Subcutaneous abdominal adipose tissue (tissue), 5 donors: ENCODE measurements at regions not wholly inside any gene's neighbourhood (a gene's known extent, or its start where the extent isn't known, plus 50 kb on each side); places are given as distances from the start of the nearest gene placed in this dataset.

Experiments
- H3K27ac ChIP-seq: one replicate; pipeline ENCODE4 v1.7.0; 2013; ENCODE audit warnings: low read depth, mild to moderate bottlenecking, inconsistent platforms, low read length, moderate library complexity
- H3K27me3 ChIP-seq, 5 donors: one replicate each; pipeline ENCODE4 v1.7.0; 2013; ENCODE audit warnings: low read length in 5 of 5, inconsistent platforms in 1 of 5; ENCODE audit not compliant: control insufficient read depth in 5 of 5, insufficient read depth in 4 of 5
- H3K36me3 ChIP-seq, 5 donors: one replicate each; pipeline ENCODE4 v1.7.0; 2013; ENCODE audit warnings: low read length in 5 of 5; ENCODE audit not compliant: control insufficient read depth in 5 of 5, insufficient read depth in 5 of 5
- H3K4me1 ChIP-seq, 5 donors: one replicate each; pipeline ENCODE4 v1.7.0; 2013; ENCODE audit warnings: low read length in 5 of 5, mild to moderate bottlenecking in 3 of 5, moderate library complexity in 1 of 5; ENCODE audit not compliant: control insufficient read depth in 5 of 5, insufficient read depth in 5 of 5
- H3K4me3 ChIP-seq, 5 donors: one replicate each; pipeline ENCODE4 v1.7.0; 2013; ENCODE audit warnings: low read length in 5 of 5, low read depth in 1 of 5
- H3K9ac ChIP-seq, 5 donors: one replicate each; pipeline ENCODE4 v1.7.0; 2013; ENCODE audit warnings: low read length in 5 of 5, mild to moderate bottlenecking in 4 of 5, moderate library complexity in 3 of 5
- H3K9me3 ChIP-seq, 5 donors: one replicate each; pipeline ENCODE4 v1.7.0; 2013; ENCODE audit warnings: low read length in 5 of 5; ENCODE audit not compliant: control insufficient read depth in 5 of 5
- donor health status: healthy.
- donor health status: healthy.
- donor health status: healthy.
- donor health status: healthy.
- donor health status: healthy.

DNA sequence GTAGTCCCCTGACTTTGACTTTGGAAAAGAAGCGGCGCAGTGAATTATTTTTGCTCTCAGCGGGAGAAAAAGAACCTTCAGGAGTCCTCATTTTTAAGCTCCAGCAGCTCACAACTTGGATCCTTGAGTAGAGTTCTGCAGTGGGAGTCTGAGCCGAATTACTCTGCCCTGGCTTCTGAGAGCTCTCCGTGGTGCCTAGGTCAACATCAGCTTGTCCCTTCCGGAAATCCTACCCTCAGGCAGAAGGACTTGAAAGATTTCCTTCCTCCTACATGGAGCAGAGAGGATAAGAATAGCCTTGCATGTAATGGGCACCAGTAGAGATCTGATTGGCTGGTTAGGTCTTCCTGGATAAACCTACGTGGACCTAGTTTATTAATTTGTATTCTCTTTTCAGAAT is 549.7 kb upstream of the TENM3 start:
- Histone ChIP-seq H3K27ac (no peak overlapping the region), H3K27me3 (no peaks in the 10 kb centered on the region), H3K36me3 (no peaks in the 10 kb centered on the region), H3K9ac (no peak overlapping the region), H3K9me3 (no peaks in the 10 kb centered on the region), H3K4me3 (no peak overlapping the region), H3K4me1 (no peaks in the 10 kb centered on the region)

DNA sequence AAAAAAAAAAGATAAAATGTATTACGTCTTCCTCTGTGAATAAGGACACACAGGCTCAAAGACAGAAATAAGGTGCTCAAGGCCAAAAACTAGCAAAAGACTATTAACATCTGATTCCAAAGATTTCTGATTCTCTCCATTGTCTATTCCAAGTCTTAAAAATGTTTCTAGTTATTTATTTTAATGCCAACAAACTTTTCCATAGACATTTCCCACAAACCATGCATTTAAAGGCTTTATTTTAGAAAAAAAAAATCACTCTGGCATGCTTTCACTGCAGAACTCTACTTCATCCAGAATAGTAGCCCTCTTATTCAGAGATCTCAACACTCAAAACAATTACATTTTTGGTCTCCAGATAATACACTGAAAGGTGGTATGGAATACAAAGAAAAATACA is 545.0 kb upstream of the TENM3 start:
- H3K27me3 ChIP-seq, result no peaks in the 10 kb centered on the region
- no peak overlapping the region for H3K4me3 ChIP-seq
- no peaks in the 10 kb centered on the region for H3K9me3 ChIP-seq
- H3K4me1 ChIP-seq, result no peaks in the 10 kb centered on the region
- H3K27ac ChIP-seq, result no peak overlapping the region
- no peaks in the 10 kb centered on the region for H3K36me3 ChIP-seq
- no peak overlapping the region for H3K9ac ChIP-seq

DNA sequence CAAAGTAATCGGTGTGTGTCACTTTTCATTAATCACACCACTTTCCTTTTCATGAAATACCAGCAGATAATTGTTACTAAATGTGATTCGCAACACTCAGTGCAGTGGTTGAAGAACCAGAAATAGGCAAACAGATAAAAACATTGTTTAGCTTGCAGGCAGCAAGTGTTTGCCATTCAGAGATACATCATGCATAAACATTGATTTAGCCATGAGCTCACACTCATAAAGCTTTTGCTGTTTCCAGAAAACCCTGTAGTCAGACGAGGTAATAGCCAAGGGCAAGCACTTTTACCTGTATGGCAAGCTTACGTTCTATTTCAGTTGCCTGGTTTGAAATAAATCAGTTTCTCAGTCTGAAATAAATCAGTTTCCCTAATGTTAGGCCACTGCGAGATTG is 542.0 kb upstream of the TENM3 start:
- Histone ChIP-seq H3K36me3 (no peaks in the 10 kb centered on the region), H3K27ac (no peak overlapping the region), H3K4me1 (no peaks in the 10 kb centered on the region), H3K4me3 (no peak overlapping the region), H3K9me3 (no peaks in the 10 kb centered on the region), H3K9ac (no peak overlapping the region), H3K27me3 (no peaks in the 10 kb centered on the region)

DNA sequence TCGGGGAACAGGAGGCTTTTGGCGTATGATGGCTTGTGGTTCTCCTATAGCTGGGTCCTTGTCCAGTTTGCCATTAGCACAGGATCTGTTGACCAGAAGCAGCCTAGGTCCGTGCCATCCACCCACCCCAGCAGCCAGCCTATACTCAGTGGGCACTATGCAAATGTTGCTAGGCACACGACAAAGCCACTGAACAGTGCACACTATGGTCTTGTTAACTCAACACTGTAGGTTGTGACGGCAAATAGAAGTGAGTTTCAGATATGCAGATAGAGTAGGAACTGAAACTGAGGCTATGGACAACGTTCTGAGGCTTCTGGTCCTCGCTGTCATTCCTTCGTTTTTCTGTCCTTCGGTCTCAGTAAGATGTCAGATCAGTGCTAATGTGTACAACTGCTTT is 541.3 kb upstream of the TENM3 start:
- H3K36me3 ChIP-seq, result no peaks in the 10 kb centered on the region
- no peak overlapping the region for H3K9ac ChIP-seq
- no peaks in the 10 kb centered on the region for H3K9me3 ChIP-seq
- H3K27ac ChIP-seq, result no peak overlapping the region
- H3K4me1 ChIP-seq, result no peaks in the 10 kb centered on the region
- no peaks in the 10 kb centered on the region for H3K27me3 ChIP-seq
- no peak overlapping the region for H3K4me3 ChIP-seq

DNA sequence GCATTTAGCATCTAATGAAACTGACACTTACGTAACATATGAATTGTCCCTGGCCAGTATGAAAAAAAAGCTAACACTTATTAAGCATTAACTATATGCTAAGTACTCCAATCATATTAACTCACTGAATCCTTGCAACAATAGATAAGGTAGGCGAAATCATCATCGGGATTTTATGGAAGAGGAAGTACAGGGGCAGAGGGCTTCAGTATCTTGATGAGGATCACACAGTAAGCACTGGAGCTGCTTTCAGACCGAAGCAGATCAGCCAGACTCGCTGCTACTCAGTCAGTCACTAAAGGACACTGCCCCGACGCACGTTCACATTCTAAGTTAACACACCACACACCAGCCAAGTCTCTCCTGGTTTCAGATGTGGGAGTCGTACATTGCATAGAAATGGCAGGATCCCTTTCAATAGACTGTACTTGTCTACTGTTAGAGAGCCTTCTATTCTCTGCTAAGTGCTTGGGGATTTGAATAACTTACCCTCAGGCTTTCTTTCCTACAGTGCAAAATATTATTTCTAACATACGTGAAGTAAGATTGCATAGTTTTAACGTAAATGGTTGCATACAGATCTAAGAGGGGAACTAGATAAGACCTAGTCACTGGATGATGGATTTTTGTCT is 540.2 kb upstream of the TENM3 start:
- Histone ChIP-seq H3K9ac (no peak overlapping the region), H3K4me3 (no peak overlapping the region), H3K36me3 (no peaks in the 10 kb centered on the region)

DNA sequence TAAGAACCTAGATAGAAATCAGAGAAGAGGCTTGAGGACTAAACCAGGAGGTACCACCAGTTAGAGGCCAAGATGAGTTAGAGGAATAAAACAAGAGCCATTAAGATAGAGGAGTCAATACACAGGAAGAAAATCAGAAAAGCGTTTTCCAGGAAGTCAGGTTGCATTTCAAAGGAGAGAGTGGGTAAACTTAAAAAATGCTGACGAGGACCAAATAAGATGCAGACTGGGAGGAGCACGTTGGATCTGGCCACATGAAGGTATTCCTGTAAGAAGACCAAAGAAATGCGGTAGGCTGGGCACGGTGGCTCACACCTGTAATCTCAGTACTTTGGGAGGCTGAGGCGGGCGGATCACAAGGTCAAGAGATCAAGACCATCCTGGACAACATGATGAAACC is 533.1 kb upstream of the TENM3 start:
- H3K27ac ChIP-seq, result no peak overlapping the region
- H3K36me3 ChIP-seq, result no peaks in the 10 kb centered on the region
- peaks cover 0 to 3% (median 0%) of the 10 kb centered on the region in 5 donors for H3K9me3 ChIP-seq
- H3K4me1 ChIP-seq, result no peaks in the 10 kb centered on the region
- no peak overlapping the region for H3K4me3 ChIP-seq
- no peaks in the 10 kb centered on the region for H3K27me3 ChIP-seq
- H3K9ac ChIP-seq, result no peak overlapping the region

More for the DNA sequence above, 540.2 kb upstream of the TENM3 start:
- Histone ChIP-seq H3K27me3 (no peaks in the 10 kb centered on the region), H3K9me3 (no peaks in the 10 kb centered on the region), H3K4me1 (no peaks in the 10 kb centered on the region), H3K27ac (no peak overlapping the region)

DNA sequence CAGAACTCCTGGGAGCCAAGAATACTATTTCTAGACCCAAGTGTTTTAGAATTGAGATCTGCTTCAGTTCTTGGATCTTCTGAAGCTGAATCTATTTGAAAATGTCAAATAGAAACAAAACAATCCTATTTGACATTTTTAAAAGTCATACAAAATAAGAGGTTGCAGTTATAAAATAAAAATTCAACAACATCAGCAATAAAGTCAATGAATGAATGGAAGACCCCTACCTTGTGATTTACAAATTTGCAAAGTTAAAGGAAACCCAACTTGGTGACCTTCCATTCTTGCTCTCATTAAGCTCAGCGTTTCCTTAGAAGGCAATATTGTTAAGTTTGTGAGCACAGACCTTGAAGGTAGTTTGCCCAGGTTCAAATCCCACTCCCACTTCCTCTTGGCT is 531.8 kb upstream of the TENM3 start:
- Histone ChIP-seq H3K4me3 (no peak overlapping the region), H3K27me3 (no peaks in the 10 kb centered on the region), H3K9ac (no peak overlapping the region), H3K27ac (no peak overlapping the region), H3K36me3 (no peaks in the 10 kb centered on the region), H3K4me1 (no peaks in the 10 kb centered on the region), H3K9me3 (peaks cover 0 to 3% (median 0%) of the 10 kb centered on the region in 5 donors)

DNA sequence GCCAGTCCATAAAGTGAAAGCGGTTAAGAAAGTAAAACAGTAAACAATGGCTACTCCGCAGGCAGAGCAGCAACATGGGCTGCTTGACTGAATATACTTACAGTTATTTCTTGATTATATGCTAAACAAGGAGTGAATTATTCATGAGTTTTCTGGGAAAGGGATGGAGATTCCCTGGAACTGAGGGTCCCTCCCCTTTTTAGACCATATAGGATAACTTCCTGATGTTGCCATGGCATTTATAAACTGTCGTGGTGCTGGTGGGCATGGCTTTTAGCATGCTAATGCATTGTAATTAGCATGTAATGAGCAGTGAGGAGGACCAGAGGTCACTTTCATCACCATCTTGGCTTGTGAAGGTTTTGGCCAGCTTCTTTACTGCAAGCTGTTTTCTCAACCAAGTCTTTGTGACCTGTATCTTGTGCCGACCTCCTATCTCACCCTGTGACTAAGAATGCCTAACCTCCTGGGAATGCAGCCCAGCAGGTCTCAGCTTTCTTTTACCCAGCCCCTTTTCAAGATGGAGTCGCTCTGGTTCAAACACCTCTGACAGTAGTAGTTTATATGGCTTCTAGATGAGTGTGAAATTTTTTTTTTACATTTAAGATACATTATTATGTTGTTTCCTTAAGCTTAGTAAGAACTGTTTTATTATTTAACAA is 514.8 kb upstream of the TENM3 start:
- H3K4me3 ChIP-seq, result no peak overlapping the region
- no peaks in the 10 kb centered on the region for H3K4me1 ChIP-seq
- no peaks in the 10 kb centered on the region for H3K36me3 ChIP-seq
- H3K9me3 ChIP-seq, result peaks cover 0 to 7% (median 1%) of the 10 kb centered on the region in 5 donors
- H3K9ac ChIP-seq, result no peak overlapping the region
- H3K27me3 ChIP-seq, result no peaks in the 10 kb centered on the region
- no peak overlapping the region for H3K27ac ChIP-seq

DNA sequence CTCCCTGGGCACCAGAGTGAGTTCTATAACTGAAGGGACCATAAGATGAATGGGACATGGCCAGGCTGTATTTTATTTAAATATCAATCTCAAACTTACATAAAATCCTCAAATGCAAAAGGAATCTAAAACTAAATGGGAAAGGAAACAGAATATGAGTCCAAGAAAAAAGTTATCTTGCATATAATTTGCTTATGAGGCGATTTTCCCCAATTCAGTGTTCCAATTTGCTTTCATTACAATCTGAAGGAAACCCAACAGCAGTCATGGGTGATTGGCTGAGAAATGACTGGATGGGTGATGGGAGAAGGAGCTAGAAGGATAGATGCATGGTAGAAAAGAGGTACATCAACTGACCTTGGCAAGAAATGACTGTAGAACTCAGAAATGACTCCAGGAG is 511.3 kb upstream of the TENM3 start:
- no peaks in the 10 kb centered on the region for H3K27me3 ChIP-seq
- H3K36me3 ChIP-seq, result no peaks in the 10 kb centered on the region
- H3K4me1 ChIP-seq, result no peaks in the 10 kb centered on the region
- H3K9me3 ChIP-seq, result peaks cover 0 to 2% (median 0%) of the 10 kb centered on the region in 5 donors
- no peak overlapping the region for H3K27ac ChIP-seq
- no peak overlapping the region for H3K4me3 ChIP-seq
- no peak overlapping the region for H3K9ac ChIP-seq

DNA sequence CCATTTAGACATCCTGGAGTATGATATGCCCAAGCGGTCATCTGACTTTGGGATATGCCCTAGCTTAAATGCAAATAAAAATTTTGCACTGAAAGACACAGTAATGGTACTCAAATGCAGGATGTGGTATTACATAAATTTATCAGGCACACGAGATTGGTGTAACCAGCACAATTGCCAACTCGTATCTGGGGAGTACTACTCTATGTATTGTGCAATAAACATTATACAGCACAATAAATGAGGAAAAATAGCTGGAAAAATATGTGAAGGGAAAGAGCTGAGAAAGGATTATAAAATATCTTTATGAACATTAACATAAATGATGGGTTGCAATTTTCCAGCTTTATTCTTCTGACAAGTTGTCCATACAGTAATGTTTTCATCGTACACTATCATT is 505.5 kb upstream of the TENM3 start:
- Histone ChIP-seq H3K4me3 (no peak overlapping the region), H3K36me3 (no peaks in the 10 kb centered on the region), H3K4me1 (no peaks in the 10 kb centered on the region), H3K9ac (no peak overlapping the region), H3K27me3 (no peaks in the 10 kb centered on the region), H3K27ac (no peak overlapping the region), H3K9me3 (no peaks in the 10 kb centered on the region)
